GM23338 (cell line): ENCODE measurements at regions not wholly inside any gene's neighbourhood (a gene's known extent, or its start where the extent isn't known, plus 50 kb on each side); places are given as distances from the start of the nearest gene placed in this dataset.

Experiments used
- ATAC-seq: fragments of 200-7000 bp; cut with Tn5 transposase; 3 replicates; pipeline ENCODE4 v1.9.1; 2020
- DNase-seq: peaks from one replicate; pipeline ENCODE4 v3.0.0-alpha.2; 2015; ENCODE audit warnings: low spot score
- H2AFZ ChIP-seq: fragments of 200-600 bp; sonication (generic); 2 replicates; pipeline ENCODE4 v1.8.0; 2016; ENCODE audit warnings: antibody characterized with exemption, mild to moderate bottlenecking, moderate library complexity
- H3F3A ChIP-seq: fragments of 200-600 bp; sonication (generic); replicated peaks from 2 replicates; pipeline ENCODE4 v1.8.0; 2017; ENCODE audit warnings: antibody characterized with exemption, mixed run types, low read depth
- H3K27ac ChIP-seq: fragments of 200-600 bp; sonication (generic); 2 replicates; pipeline ENCODE4 v1.6.1; 2016; ENCODE audit warnings: low read depth
- H3K27me3 ChIP-seq: fragments of 200-600 bp; sonication (generic); 2 replicates; pipeline ENCODE4 v1.8.0; 2016; ENCODE audit warnings: mild to moderate bottlenecking, mixed run types, moderate library complexity; ENCODE audit not compliant: insufficient read depth
- H3K36me3 ChIP-seq: fragments of 200-600 bp; sonication (generic); 2 replicates; pipeline ENCODE4 v1.8.0; 2016; ENCODE audit warnings: mild to moderate bottlenecking; ENCODE audit not compliant: insufficient read depth
- H3K4me1 ChIP-seq: fragments of 200-600 bp; sonication (generic); 2 replicates; pipeline ENCODE4 v1.8.0; 2016; ENCODE audit warnings: mild to moderate bottlenecking, moderate library complexity; ENCODE audit not compliant: insufficient read depth
- H3K4me2 ChIP-seq: fragments of 200-600 bp; sonication (generic); 2 replicates; pipeline ENCODE4 v1.7.1; 2017; ENCODE audit warnings: mixed run types
- H3K4me3 ChIP-seq: fragments of 200-600 bp; sonication (generic); 2 replicates; pipeline ENCODE4 v1.6.1; 2016; ENCODE audit warnings: mixed run types
- H3K79me2 ChIP-seq: fragments of 200-600 bp; sonication (generic); replicated peaks from 2 replicates; pipeline ENCODE4 v1.8.0; 2017; ENCODE audit warnings: mild to moderate bottlenecking; ENCODE audit not compliant: insufficient read depth
- H3K9me2 ChIP-seq: fragments of 200-600 bp; sonication (generic); 2 replicates; pipeline ENCODE4 v1.8.0; 2017; ENCODE audit not compliant: insufficient read depth
- H4K20me1 ChIP-seq: fragments of 200-600 bp; sonication (generic); replicated peaks from 2 replicates; pipeline ENCODE4 v1.8.0; 2017; ENCODE audit warnings: mild to moderate bottlenecking; ENCODE audit not compliant: insufficient read depth
- H3K27ac Mint-ChIP-seq: 2 replicates; pipeline ENCODE4 v1.8.0; 2020; ENCODE audit warnings: inconsistent platforms, mild to moderate bottlenecking, moderate library complexity, mixed read lengths
- H3K27me3 Mint-ChIP-seq: 3 replicates; pipeline ENCODE4 v1.8.0; 2022; ENCODE audit warnings: low read depth, mild to moderate bottlenecking, moderate library complexity, mixed read lengths, inconsistent platforms; ENCODE audit not compliant: insufficient read depth, poor library complexity
- H3K36me3 Mint-ChIP-seq: 3 replicates; pipeline ENCODE4 v1.8.0; 2021; ENCODE audit warnings: low read depth, mild to moderate bottlenecking, inconsistent platforms, moderate library complexity, mixed read lengths
- H3K4me1 Mint-ChIP-seq: 3 replicates; pipeline ENCODE4 v1.8.0; 2020; ENCODE audit warnings: mild to moderate bottlenecking, inconsistent platforms, mixed read lengths
- H3K4me3 Mint-ChIP-seq: 3 replicates; pipeline ENCODE4 v1.8.0; 2021; ENCODE audit warnings: moderate library complexity, mild to moderate bottlenecking, inconsistent platforms, mixed read lengths
- H3K9me3 Mint-ChIP-seq: 3 replicates; pipeline ENCODE4 v1.8.0; 2020; ENCODE audit warnings: moderate library complexity, mild to moderate bottlenecking, inconsistent platforms, mixed read lengths
- CREB1 ChIP-seq: fragments of 250-450 bp; sonication (Bioruptor Pico); IDR thresholded peaks from 2 replicates; pipeline ENCODE4 v1.5.0; 2020; ENCODE audit warnings: low read depth, mild to moderate bottlenecking, moderate library complexity
- ETS1 ChIP-seq: IDR thresholded peaks from 2 replicates; pipeline ENCODE4 v1.6.1; 2016; ENCODE audit warnings: antibody characterized with exemption
- EZH2 ChIP-seq: fragments of 200-600 bp; sonication (generic); IDR thresholded peaks from one replicate; pipeline ENCODE4 v1.8.0; 2017; ENCODE audit warnings: antibody characterized with exemption, mild to moderate bottlenecking, low read depth; ENCODE audit not compliant: unreplicated experiment
- EZH2phosphoT487 ChIP-seq: fragments of 200-600 bp; sonication (generic); IDR thresholded peaks from one replicate; pipeline ENCODE4 v1.8.1; 2018; ENCODE audit warnings: antibody characterized with exemption; ENCODE audit not compliant: unreplicated experiment
- NANOG ChIP-seq: IDR thresholded peaks from 2 replicates; pipeline ENCODE4 v1.6.1; 2016; ENCODE audit warnings: antibody characterized with exemption, borderline replicate concordance
- REST ChIP-seq: IDR thresholded peaks from one replicate; pipeline ENCODE4 v1.6.1; 2018; ENCODE audit warnings: antibody characterized with exemption; ENCODE audit not compliant: unreplicated experiment
- STAT1 ChIP-seq: IDR thresholded peaks from one replicate; pipeline ENCODE4 v1.6.1; 2016; ENCODE audit warnings: antibody characterized with exemption; ENCODE audit not compliant: unreplicated experiment
- ZNF114 ChIP-seq: fragments of 250-450 bp; sonication (Bioruptor Pico); IDR thresholded peaks from 2 replicates; pipeline ENCODE4 v1.5.0; 2020; ENCODE audit warnings: mild to moderate bottlenecking, moderate library complexity
- ZNF331 ChIP-seq: fragments of 250-450 bp; sonication (Bioruptor Pico); IDR thresholded peaks from 2 replicates; pipeline ENCODE4 v1.5.0; 2020; ENCODE audit warnings: low read depth, mild to moderate bottlenecking, moderate library complexity
- ZNF462 ChIP-seq: fragments of 250-450 bp; sonication (Bioruptor Pico); IDR thresholded peaks from 2 replicates; pipeline ENCODE4 v1.5.0; 2020; ENCODE audit warnings: mild to moderate bottlenecking, moderate library complexity

- Histone ChIP-seq H3K79me2 (no peaks in the 10 kb centered on the region), H3K4me2 (no peak overlapping the region), H3K27me3 (no peaks in the 10 kb centered on the region), H3K36me3 (no peaks in the 10 kb centered on the region), H4K20me1 (no peaks in the 10 kb centered on the region), H3K4me3 (no peak overlapping the region), H3F3A (no peaks in the 10 kb centered on the region), H3K4me1 (peaks cover 3% of the 10 kb centered on the region; the same call in 1 of the 2 replicates), H2AFZ (no peak overlapping the region), H3K9me2 (no peaks in the 10 kb centered on the region), H3K27ac (no peak overlapping the region)
- DNase-seq (no peak), ATAC-seq (no peak)
- Mint-ChIP-seq H3K27me3 (peaks cover 5% of the 10 kb centered on the region), H3K4me3 (no peak overlapping the region), H3K36me3 (peaks cover 4% of the 10 kb centered on the region; the same call in 1 of the 3 replicates), H3K9me3 (no peaks in the 10 kb centered on the region; the same call in 1 of the 3 replicates), H3K27ac (no peak overlapping the region), H3K4me1 (peaks cover 12% of the 10 kb centered on the region)
- TF ChIP-seq NANOG = no peak
- TF ChIP-seq ZNF114 = no peak
- no peak for TF ChIP-seq ZNF331
- no peak for TF ChIP-seq CREB1 (CRISPR knock-in tag)
- TF ChIP-seq EZH2phosphoT487 = no peak
- TF ChIP-seq EZH2 = no peak
These were observed 332.3 kb upstream of the HS6ST1 start for GRCh38 chr2:128651000-128651399.

GRCh38 chr2:128654408-128654807, 335.7 kb upstream of the HS6ST1 start:
- H3K27me3 ChIP-seq = no peaks in the 10 kb centered on the region
- TF ChIP-seq ZNF114 (no peak), REST (no peak), ETS1 (no peak), ZNF462 (CRISPR knock-in tag) (no peak), EZH2phosphoT487 (no peak), STAT1 (no peak)
- no peaks in the 10 kb centered on the region for H3K9me2 ChIP-seq
- Mint-ChIP-seq H3K36me3 (no peaks in the 10 kb centered on the region; the same call in 2 of the 3 replicates), H3K4me1 (peaks cover 4% of the 10 kb centered on the region; the same call in 1 of the 3 replicates), H3K27me3 (peaks cover 2% of the 10 kb centered on the region), H3K4me3 (no peak overlapping the region), H3K27ac (no peak overlapping the region), H3K9me3 (no peaks in the 10 kb centered on the region)
- DNase-seq = no peak
- ATAC-seq = no peak
- H3K4me3 ChIP-seq = no peak overlapping the region
- H4K20me1 ChIP-seq = no peaks in the 10 kb centered on the region
- H3K4me1 ChIP-seq = no peaks in the 10 kb centered on the region
- no peaks in the 10 kb centered on the region for H3F3A ChIP-seq
- peak overlapping the region; percentile 30; the same call in 1 of the 2 replicates for H2AFZ ChIP-seq
- H3K27ac ChIP-seq = no peak overlapping the region
- no peaks in the 10 kb centered on the region for H3K36me3 ChIP-seq
- no peaks in the 10 kb centered on the region for H3K79me2 ChIP-seq
- no peak overlapping the region for H3K4me2 ChIP-seq
